VCaP (cell line): ENCODE measurements at regions not wholly inside any gene's neighbourhood (a gene's known extent, or its start where the extent isn't known, plus 50 kb on each side); places are given as distances from the start of the nearest gene placed in this dataset.

ENCODE experiments used
- H3K27ac ChIP-seq: fragments of 450-650 bp; 2 replicates; pipeline ENCODE4 v1.5.1; 2017
- TF ChIP-seq, protein P1 (sequence below): fragments of 450-650 bp; conservative IDR thresholded peaks from 2 replicates; pipeline ENCODE4 v1.5.1; 2017; ENCODE audit warnings: mild to moderate bottlenecking, moderate library complexity

DNA sequence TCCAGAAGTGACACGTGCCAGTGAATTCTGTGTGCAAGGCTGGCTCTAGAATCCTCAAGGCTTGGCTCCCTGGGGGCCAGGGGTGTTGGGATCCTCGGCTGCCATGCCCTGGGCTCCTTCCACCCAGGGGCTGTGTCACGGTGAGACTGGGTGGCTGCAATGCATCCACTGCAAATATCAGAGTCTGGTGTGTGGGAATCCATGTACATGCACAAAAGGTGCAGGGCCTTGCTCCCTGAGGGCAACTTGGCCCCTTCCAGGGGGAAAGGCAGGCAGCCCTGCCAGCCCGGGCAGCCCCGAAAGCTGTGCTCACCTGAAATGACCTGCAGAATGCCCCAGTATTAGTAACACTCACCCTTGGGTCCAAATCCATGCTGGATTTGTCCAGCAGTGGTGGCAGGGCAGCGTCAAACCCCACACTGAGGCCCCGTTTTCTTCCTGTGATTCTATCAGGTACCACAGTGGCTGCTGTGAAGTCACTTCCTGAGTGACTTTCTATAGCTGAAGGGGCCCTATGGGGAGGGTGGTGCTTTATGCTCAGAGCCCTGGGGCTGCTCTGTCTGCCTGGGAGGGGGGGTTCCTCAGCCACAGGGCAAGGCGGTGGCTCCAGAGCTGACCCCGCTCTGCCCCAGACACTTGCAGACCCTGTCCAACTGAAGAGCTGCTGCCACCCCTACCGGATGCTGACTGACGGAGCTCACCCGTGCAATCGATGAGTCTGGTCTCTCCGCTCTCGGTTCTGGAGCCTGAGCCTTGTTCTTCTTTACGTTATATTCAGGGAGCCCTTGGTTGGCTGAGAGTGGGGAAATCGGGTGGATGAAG is 317.7 kb downstream of the GLRX3 start:
- TF ChIP-seq, protein P1, sequence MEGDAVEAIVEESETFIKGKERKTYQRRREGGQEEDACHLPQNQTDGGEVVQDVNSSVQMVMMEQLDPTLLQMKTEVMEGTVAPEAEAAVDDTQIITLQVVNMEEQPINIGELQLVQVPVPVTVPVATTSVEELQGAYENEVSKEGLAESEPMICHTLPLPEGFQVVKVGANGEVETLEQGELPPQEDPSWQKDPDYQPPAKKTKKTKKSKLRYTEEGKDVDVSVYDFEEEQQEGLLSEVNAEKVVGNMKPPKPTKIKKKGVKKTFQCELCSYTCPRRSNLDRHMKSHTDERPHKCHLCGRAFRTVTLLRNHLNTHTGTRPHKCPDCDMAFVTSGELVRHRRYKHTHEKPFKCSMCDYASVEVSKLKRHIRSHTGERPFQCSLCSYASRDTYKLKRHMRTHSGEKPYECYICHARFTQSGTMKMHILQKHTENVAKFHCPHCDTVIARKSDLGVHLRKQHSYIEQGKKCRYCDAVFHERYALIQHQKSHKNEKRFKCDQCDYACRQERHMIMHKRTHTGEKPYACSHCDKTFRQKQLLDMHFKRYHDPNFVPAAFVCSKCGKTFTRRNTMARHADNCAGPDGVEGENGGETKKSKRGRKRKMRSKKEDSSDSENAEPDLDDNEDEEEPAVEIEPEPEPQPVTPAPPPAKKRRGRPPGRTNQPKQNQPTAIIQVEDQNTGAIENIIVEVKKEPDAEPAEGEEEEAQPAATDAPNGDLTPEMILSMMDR, result no peak
- no peak overlapping the region for H3K27ac ChIP-seq

DNA sequence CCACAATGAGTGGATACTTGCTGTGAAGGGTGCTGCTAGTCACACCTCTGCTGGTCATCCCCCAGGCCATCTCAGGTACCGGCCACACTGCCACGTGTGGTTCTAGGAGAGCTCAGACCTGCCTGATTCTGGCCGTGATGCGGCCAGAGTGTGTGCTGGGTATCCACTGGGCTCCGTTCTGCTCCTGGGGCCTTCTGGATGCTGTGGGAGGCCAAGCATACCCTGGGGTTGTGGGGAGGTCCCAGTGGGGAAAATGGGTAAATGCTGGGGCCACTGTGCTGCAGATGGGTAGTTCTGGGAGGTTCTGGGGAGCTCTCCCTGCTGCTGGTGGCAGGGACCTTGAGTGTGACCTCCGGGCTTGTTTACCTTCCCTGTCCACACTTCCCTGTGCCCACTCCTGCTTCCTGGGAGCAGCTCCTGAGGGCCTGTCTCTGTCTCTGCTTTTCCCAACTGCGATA is 318.4 kb downstream of the GLRX3 start:
- TF ChIP-seq, protein P1, result no peak
- no peak overlapping the region for H3K27ac ChIP-seq

DNA sequence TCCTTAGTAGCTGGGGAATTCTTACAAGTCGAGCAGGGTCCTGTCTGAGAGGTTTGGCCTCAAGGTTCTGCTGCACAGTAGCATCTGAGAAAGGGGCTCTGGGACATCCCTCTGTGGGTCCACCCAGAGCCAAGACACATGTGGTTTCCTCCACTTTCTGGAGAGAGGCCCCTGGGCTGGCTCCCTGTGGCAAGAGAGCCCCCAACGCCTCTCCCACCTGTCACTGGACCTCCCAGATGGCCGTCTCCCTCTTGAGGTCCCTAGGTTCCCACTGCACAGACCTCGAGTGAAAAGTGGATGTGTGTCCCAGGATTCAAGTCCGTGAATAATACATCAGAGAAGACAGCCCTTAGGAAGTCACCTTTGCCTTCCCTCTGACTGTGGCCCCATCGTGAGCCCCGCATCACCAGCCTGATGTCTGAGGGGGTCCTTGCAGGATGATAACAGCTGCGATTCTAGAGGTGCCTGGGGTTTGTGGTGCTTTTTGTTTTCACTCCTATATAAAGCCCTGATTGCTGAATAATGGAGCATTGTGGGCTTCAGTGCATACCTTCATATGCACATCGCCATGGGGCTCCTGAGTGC is 319.0 kb downstream of the GLRX3 start:
- TF ChIP-seq, protein P1, result no peak
- H3K27ac ChIP-seq, result no peak overlapping the region

DNA sequence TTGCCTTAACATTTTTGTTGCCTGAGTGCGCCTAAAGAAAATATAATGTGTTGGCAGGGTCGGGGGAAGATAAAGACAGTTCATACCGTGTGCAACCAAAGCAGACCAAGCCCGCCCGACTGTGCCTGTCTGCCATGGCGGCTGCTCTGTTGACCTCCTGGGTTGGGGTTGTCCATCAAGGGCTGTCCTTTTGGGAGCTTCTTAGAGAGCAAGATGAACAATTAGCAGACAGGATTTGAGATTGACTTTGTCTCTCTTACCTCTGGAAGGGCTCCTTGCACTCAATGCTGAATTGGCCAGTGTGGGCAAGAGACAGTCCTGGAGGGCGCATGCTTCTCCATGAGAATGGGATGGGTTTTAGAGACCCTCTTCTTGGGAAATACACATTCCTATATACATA is 319.6 kb downstream of the GLRX3 start:
- TF ChIP-seq, protein P1, result no peak
- no peak overlapping the region for H3K27ac ChIP-seq

DNA sequence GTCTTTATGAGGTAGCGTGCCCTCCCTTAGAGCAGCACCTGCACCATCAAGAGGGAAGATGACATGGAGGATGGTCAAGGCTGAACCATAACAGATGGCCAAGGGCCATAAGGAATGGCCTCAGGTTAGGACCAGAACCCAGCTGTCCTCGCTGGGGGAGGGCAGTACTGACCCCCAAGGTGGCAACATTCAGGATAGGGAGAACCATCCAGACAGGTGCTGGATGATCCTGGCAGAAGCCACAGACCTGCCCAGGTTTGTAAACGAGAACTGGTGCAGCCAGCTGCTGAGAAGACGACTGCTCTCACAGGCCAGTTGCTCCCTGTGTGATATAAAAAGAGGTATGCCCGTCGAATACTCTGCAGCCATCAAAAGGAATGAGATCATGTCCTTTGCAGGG is 320.4 kb downstream of the GLRX3 start:
- TF ChIP-seq, protein P1, result no peak

DNA sequence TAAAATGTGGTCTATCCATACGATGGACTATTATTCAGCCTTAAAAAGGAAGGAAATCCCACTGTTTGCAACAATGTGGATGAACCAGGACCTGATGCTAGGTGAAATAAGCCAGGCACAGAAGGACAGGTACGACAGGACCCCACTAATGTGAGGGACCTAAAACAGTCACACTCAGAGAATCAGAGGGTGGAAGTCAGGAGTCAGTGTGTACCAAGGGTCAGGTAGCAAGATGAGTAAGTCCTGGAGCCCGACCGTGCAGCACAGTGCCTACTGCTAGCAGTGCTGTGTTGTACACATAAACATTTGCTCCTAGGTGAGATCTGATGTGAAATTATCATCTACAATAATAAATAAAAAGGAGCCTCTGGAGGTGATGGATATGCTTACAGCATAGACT is 322.3 kb downstream of the GLRX3 start:
- TF ChIP-seq, protein P1, result no peak
- no peak overlapping the region for H3K27ac ChIP-seq

More for the DNA sequence above, 320.4 kb downstream of the GLRX3 start:
- H3K27ac ChIP-seq, result no peak overlapping the region

DNA sequence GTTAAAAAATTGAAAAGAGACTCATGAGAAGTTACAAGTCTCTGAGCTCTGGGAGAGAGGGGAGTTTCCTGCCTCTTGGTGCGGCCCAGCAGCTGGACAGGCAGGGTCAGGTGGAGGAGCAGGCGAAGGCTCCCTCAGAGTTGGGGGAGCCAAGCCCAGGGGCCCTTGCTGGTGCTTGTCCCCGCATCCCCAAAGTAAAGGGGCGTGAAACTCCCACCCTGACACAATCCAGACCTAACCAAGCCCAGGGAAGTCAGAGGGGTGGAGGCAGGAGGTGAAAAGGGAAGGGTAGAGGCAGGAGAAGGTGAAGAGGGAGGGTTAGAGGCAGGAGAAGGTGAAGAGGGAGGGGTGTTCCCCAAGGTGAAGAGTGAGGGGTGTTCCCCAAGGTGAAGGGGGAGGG is 322.8 kb downstream of the GLRX3 start:
- no peak overlapping the region for H3K27ac ChIP-seq
- TF ChIP-seq, protein P1, result no peak
